RWPE2 (cell line): ENCODE measurements at regions not wholly inside any gene's neighbourhood (a gene's known extent, or its start where the extent isn't known, plus 50 kb on each side); places are given as distances from the start of the nearest gene placed in this dataset.

Source experiments
- ATAC-seq: fragments of 200-7000 bp; cut with Tn5 transposase; 3 replicates; pipeline ENCODE4 v1.9.1; 2021; ENCODE audit warnings: low read depth
- DNase-seq: peaks from one replicate; pipeline ENCODE4 v3.0.0-alpha.2; 2020; ENCODE audit warnings: low spot score
- H3K27ac ChIP-seq: fragments of 450-650 bp; 2 replicates; pipeline ENCODE4 v1.5.1; 2017; ENCODE audit warnings: mild to moderate bottlenecking; ENCODE audit not compliant: poor library complexity, severe bottlenecking
- H3K27me3 ChIP-seq: fragments of 250-450 bp; sonication (Bioruptor Pico); 2 replicates; pipeline ENCODE4 v1.5.1; 2021; ENCODE audit warnings: mild to moderate bottlenecking, moderate library complexity; ENCODE audit not compliant: insufficient read depth, poor library complexity, severe bottlenecking
- H3K36me3 ChIP-seq: fragments of 250-450 bp; sonication (Bioruptor Pico); 2 replicates; pipeline ENCODE4 v1.5.1; 2020; ENCODE audit warnings: low read depth, mild to moderate bottlenecking, moderate library complexity
- H3K4me1 ChIP-seq: fragments of 250-450 bp; sonication (Bioruptor Pico); 2 replicates; pipeline ENCODE4 v1.5.1; 2021; ENCODE audit warnings: mild to moderate bottlenecking, moderate library complexity; ENCODE audit not compliant: insufficient read depth, poor library complexity, severe bottlenecking
- H3K4me3 ChIP-seq: fragments of 250-450 bp; sonication (Bioruptor Pico); 2 replicates; pipeline ENCODE4 v1.5.1; 2021; ENCODE audit warnings: mild to moderate bottlenecking, moderate library complexity; ENCODE audit not compliant: severe bottlenecking
- H3K9me3 ChIP-seq: fragments of 250-450 bp; sonication (Bioruptor Pico); 2 replicates; pipeline ENCODE4 v1.5.1; 2021; ENCODE audit warnings: mild to moderate bottlenecking, moderate library complexity; ENCODE audit not compliant: severe bottlenecking
- CTCF ChIP-seq: fragments of 450-650 bp; IDR thresholded peaks from one replicate; pipeline ENCODE4 v1.5.1; 2017; ENCODE audit warnings: mild to moderate bottlenecking, moderate library complexity; ENCODE audit not compliant: poor library complexity, severe bottlenecking

GRCh38 chr13:68152414-68152813 is 922.3 kb upstream of the PCDH9 start:
- ATAC-seq (no peak), DNase-seq (no peak)
- peaks cover 7% of the 10 kb centered on the region for H3K9me3 ChIP-seq
- no peak for TF ChIP-seq CTCF
- H3K27me3 ChIP-seq, result no peaks in the 10 kb centered on the region
- H3K4me3 ChIP-seq, result no peak overlapping the region
- H3K36me3 ChIP-seq, result no peaks in the 10 kb centered on the region
- no peak overlapping the region for H3K27ac ChIP-seq
- H3K4me1 ChIP-seq, result no peaks in the 10 kb centered on the region

- ATAC-seq (no peak), DNase-seq (no peak)
- no peak for TF ChIP-seq CTCF
- Histone ChIP-seq H3K27me3 (no peaks in the 10 kb centered on the region), H3K4me3 (no peak overlapping the region), H3K9me3 (no peaks in the 10 kb centered on the region), H3K4me1 (no peaks in the 10 kb centered on the region), H3K36me3 (no peaks in the 10 kb centered on the region), H3K27ac (no peak overlapping the region)
Observed at GRCh38 chr13:68145852-68146251, 915.7 kb upstream of the PCDH9 start.

- peaks cover 17% of the 10 kb centered on the region for H3K4me1 ChIP-seq
- no peak overlapping the region for H3K4me3 ChIP-seq
- no peaks in the 10 kb centered on the region for H3K9me3 ChIP-seq
- DNase-seq (no peak), ATAC-seq (no peak)
- no peak for TF ChIP-seq CTCF
- no peaks in the 10 kb centered on the region for H3K27me3 ChIP-seq
- no peak overlapping the region for H3K27ac ChIP-seq
- H3K36me3 ChIP-seq, result no peaks in the 10 kb centered on the region
Observed at GRCh38 chr13:68128297-68128915, 898.3 kb upstream of the PCDH9 start.

- no peak for DNase-seq
- H3K27ac ChIP-seq, result peak overlapping the region; percentile 51
- ATAC-seq, result peak; percentile 73
- H3K4me3 ChIP-seq, result no peak overlapping the region
- no peaks in the 10 kb centered on the region for H3K9me3 ChIP-seq
- H3K27me3 ChIP-seq, result no peaks in the 10 kb centered on the region
- H3K36me3 ChIP-seq, result no peaks in the 10 kb centered on the region
- H3K4me1 ChIP-seq, result peaks cover 17% of the 10 kb centered on the region
- TF ChIP-seq CTCF, result no peak
Observed at GRCh38 chr13:68125087-68125480, 894.9 kb upstream of the PCDH9 start.

- Histone ChIP-seq H3K4me3 (no peak overlapping the region), H3K9me3 (no peaks in the 10 kb centered on the region), H3K36me3 (no peaks in the 10 kb centered on the region), H3K27me3 (no peaks in the 10 kb centered on the region), H3K4me1 (peaks cover 17% of the 10 kb centered on the region), H3K27ac (peak overlapping the region; percentile 51)
- DNase-seq (no peak), ATAC-seq (peak; percentile 57; the same call in 2 of the 3 replicates)
- no peak for TF ChIP-seq CTCF
Observed at GRCh38 chr13:68124437-68125086, 894.4 kb upstream of the PCDH9 start.
